ENCODE measurements at regions not wholly inside any gene's neighbourhood (a gene's known extent, or its start where the extent isn't known, plus 50 kb on each side); places are given as distances from the start of the nearest gene placed in this dataset.

- TF ChIP-seq CTCF (conservative IDR thresholded peaks at IDR 0.05; ENCODE audit: low read depth, low read length) (no peak), POLR2A (IDR thresholded peaks at IDR 0.05; ENCODE audit: low read depth, low read length) (no peak), ELK1 (IDR thresholded peaks at IDR 0.05; ENCODE audit: borderline replicate concordance, low read depth, low read length) (no peak), MAZ (IDR thresholded peaks at IDR 0.05; ENCODE audit: borderline replicate concordance, low read depth, low read length) (no peak), RAD21 (IDR thresholded peaks at IDR 0.05; ENCODE audit: low read length) (no peak), NFE2L2 (IDR thresholded peaks at IDR 0.05; ENCODE audit: low read depth, low read length) (no peak), USF2 (IDR thresholded peaks at IDR 0.05; ENCODE audit: low read depth, low read length) (no peak), SMC3 (IDR thresholded peaks at IDR 0.05; ENCODE audit: low read depth, low read length) (no peak), RCOR1 (IDR thresholded peaks at IDR 0.05; ENCODE audit: insufficient replicate concordance, low read length) (no peak), CEBPB (IDR thresholded peaks at IDR 0.05; ENCODE audit: low read depth, low read length) (no peak), MAFK (IDR thresholded peaks at IDR 0.05; ENCODE audit: low read depth, low read length) (no peak), MXI1 (IDR thresholded peaks at IDR 0.05; ENCODE audit: borderline replicate concordance, low read depth, low read length) (no peak)
These were observed 155.6 kb upstream of the PSMD7 start for GRCh38 chr16:74141015-74141414.
